ENCODE measurements at regions not wholly inside any gene's neighbourhood (a gene's known extent, or its start where the extent isn't known, plus 50 kb on each side); places are given as distances from the start of the nearest gene placed in this dataset.

DNA sequence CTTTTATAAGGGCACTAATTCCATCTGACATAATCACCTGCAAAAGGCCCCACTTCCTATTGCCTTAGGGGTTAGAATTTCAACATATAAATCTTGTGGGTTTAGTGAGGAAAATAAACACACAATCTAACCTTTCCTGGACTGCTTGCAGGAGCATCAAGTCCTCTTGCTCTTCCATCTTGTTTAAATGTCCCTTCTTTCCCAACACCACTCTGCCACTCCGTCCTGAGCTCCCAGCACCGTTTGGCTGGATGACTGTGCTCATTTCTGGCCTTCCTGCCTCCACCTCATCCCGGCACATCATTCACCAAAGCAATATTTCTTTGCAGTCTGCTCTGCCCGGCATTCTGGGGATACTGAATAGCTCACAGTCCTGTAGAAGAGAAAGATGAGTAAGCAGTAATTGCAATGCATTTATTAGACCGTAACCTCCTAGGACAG, 247.8 kb downstream of the BCL2 start:
- CTCF ChIA-PET: no interaction called here
- TF ChIP-seq, protein P1, sequence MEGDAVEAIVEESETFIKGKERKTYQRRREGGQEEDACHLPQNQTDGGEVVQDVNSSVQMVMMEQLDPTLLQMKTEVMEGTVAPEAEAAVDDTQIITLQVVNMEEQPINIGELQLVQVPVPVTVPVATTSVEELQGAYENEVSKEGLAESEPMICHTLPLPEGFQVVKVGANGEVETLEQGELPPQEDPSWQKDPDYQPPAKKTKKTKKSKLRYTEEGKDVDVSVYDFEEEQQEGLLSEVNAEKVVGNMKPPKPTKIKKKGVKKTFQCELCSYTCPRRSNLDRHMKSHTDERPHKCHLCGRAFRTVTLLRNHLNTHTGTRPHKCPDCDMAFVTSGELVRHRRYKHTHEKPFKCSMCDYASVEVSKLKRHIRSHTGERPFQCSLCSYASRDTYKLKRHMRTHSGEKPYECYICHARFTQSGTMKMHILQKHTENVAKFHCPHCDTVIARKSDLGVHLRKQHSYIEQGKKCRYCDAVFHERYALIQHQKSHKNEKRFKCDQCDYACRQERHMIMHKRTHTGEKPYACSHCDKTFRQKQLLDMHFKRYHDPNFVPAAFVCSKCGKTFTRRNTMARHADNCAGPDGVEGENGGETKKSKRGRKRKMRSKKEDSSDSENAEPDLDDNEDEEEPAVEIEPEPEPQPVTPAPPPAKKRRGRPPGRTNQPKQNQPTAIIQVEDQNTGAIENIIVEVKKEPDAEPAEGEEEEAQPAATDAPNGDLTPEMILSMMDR (conservative IDR thresholded peaks at IDR 0.05; ENCODE audit: low read depth): no peak

DNA sequence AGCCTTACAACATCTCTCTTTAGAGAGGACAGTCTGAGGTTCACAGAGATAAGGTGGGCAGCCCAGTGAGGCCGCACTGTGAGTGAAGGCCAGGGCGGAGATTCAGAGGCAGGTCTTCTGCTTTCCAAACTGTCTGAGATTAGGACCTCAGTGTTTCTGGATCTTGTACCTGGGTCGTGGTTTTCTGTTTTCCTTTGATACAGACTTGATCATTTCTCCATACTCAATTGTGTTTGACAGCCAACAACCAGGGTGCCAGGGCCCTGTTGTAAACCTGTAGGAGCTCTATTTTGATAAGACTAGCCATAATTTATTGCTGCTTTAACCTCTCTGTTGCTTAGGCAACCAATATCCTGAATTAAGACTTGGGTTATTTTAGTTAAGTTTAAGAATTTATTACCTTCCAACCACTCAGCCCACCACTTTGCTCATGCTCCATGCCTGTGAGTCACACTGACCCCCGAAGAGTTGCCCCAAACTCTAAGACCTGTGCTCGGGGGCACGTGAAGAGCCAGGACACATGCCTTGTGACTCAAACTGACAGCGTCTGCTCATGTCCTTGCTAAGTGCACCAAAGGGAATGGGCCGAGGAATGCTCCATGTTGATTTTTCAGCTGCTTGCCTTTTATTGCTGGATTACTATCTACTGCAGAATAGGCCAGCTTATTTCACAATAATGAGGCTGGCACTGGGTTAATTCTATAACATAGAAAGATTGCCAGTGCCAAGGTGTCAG, 248.6 kb downstream of the BCL2 start:
- TF ChIP-seq, protein P1 (conservative IDR thresholded peaks at IDR 0.05; ENCODE audit: low read depth): no peak
- DNase-seq (ENCODE audit: low spot score): no peak
- H3K27ac ChIP-seq: no peak overlapping the region
- POLR2A ChIA-PET (ENCODE audit: low non-redundant PET): no interaction called here
- CTCF ChIA-PET: no interaction called here

More for the DNA sequence above, 247.8 kb downstream of the BCL2 start:
- no peak for DNase-seq (ENCODE audit: low spot score)
- POLR2A ChIA-PET (ENCODE audit: low non-redundant PET): no interaction called here
- no peak overlapping the region for H3K27ac ChIP-seq

- POLR2A ChIA-PET (ENCODE audit: low non-redundant PET): no interaction called here
- TF ChIP-seq, protein P1 (conservative IDR thresholded peaks at IDR 0.05; ENCODE audit: low read depth): no peak
- CTCF ChIA-PET: no interaction called here
- no peak overlapping the region for H3K27ac ChIP-seq
- DNase-seq (ENCODE audit: low spot score): no peak
These were observed 250.1 kb downstream of the BCL2 start for GRCh38 chr18:63069496-63069895.

- peak; percentile 22 for DNase-seq (ENCODE audit: low spot score)
- TF ChIP-seq, protein P1 (conservative IDR thresholded peaks at IDR 0.05; ENCODE audit: low read depth): no peak
- no peak overlapping the region for H3K27ac ChIP-seq
- POLR2A ChIA-PET (ENCODE audit: low non-redundant PET): no interaction called here
- CTCF ChIA-PET: no interaction called here
These were observed 251.6 kb downstream of the BCL2 start for GRCh38 chr18:63067939-63068338.

DNA sequence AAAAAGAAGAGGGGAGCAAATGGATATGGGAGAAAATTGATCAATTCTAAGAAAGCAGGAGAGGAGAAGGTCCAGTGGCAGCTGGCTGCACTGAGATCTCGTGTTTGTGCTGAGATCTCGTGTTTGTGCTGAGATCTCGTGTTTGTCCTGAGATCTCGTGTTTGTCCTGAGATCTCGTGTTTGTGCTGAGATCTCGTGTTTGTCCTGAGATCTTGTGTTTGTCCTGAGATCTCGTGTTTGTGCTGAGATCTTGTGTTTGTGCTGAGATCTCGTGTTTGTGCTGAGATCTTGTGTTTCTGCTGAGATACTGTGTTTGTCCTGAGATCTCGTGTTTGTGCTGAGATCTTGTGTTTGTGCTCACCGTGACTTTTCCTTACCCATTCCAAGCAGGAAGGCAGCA, 254.4 kb downstream of the BCL2 start:
- ChIA-PET CTCF (no interaction called here), POLR2A (ENCODE audit: low non-redundant PET) (no interaction called here)
- H3K27ac ChIP-seq: no peak overlapping the region
- TF ChIP-seq, protein P1 (conservative IDR thresholded peaks at IDR 0.05; ENCODE audit: low read depth): no peak
- no peak for DNase-seq (ENCODE audit: low spot score)

GRCh38 chr18:63063171-63063570, 256.4 kb downstream of the BCL2 start:
- TF ChIP-seq, protein P1 (conservative IDR thresholded peaks at IDR 0.05; ENCODE audit: low read depth): no peak
- peak; percentile 5 for DNase-seq (ENCODE audit: low spot score)
- POLR2A ChIA-PET (ENCODE audit: low non-redundant PET): no interaction called here
- no peak overlapping the region for H3K27ac ChIP-seq
- CTCF ChIA-PET: no interaction called here

Measured in RWPE1 (cell line).